HepG2 (cell line): ENCODE measurements at regions not wholly inside any gene's neighbourhood (a gene's known extent, or its start where the extent isn't known, plus 50 kb on each side); places are given as distances from the start of the nearest gene placed in this dataset.

Experiments used
- ATAC-seq: fragments of 200-7000 bp; cut with Tn5 transposase; 3 replicates; pipeline ENCODE4 v1.9.1; 2020; ENCODE audit warnings: mild to moderate bottlenecking, moderate library complexity
- BruUV-seq: library from RNA; stranded (reverse); fragments of 400-500 nt; replicated peaks from 2 replicates; lab custom pipeline; 2021; lab: Mats Ljungman, UMichigan
- CTCF ChIA-PET: fragments of 300-600 bp; formaldehyde crosslinking; extraction: SDS; loops from one replicate; lab custom pipeline; 2021; ENCODE audit warnings: low total read pairs, inconsistent platforms, low intra/inter-chr PET ratio; lab: Yijun Ruan, JAX
- POLR2A ChIA-PET: fragments of 350-600 bp; sonication (Branson Sonifier 250); formaldehyde crosslinking; loops from one replicate; lab custom pipeline; 2020; ENCODE audit warnings: antibody characterized with exemption, inconsistent platforms; lab: Yijun Ruan, JAX
- DNase-seq: peaks from one replicate; pipeline ENCODE4 v3.0.0-alpha.2; 2015; ENCODE audit warnings: low spot score
- FAIRE-seq: peaks from 3 replicates; lab custom pipeline; 2011; peaks lifted over from hg19 to GRCh38; lab: Jason Lieb, UNC
- H2AFZ ChIP-seq: one replicate; pipeline ENCODE4 v1.6.1; 2011; ENCODE audit warnings: low read length, inconsistent platforms
- H3K27ac ChIP-seq: fragments of 300-600 bp; 3 replicates; pipeline ENCODE4 v1.8.0; 2011; ENCODE audit warnings: mixed run types, mild to moderate bottlenecking, mixed read lengths, low read length, inconsistent platforms; ENCODE audit not compliant: insufficient read depth; ENCODE audit errors: extremely low read length
- H3K27me3 ChIP-seq, 2 experiments: fragments of 200-600 bp in 1 of 2; 2 replicates in 1 of 2; 3 replicates in 1 of 2; pipeline versions ENCODE4 v1.6.0 to v1.8.0; 2011; ENCODE audit warnings: low read length in 2 of 2, mild to moderate bottlenecking in 2 of 2, moderate library complexity in 2 of 2, inconsistent platforms in 1 of 2; ENCODE audit not compliant: insufficient read depth in 2 of 2, control insufficient read depth in 1 of 2
- H3K36me3 ChIP-seq, 2 experiments: fragments of 200-600 bp in 1 of 2; replicated peaks in 1 of 2; 2 replicates in 1 of 2; 3 replicates in 1 of 2; pipeline versions ENCODE4 v1.5.1 to v1.8.0; 2011; ENCODE audit warnings: low read length in 2 of 2, inconsistent platforms in 1 of 2; ENCODE audit not compliant: insufficient read depth in 2 of 2, control insufficient read depth in 1 of 2
- H3K4me1 ChIP-seq: 2 replicates; pipeline ENCODE4 v1.5.1; 2012; ENCODE audit warnings: low read length, inconsistent platforms; ENCODE audit not compliant: insufficient read depth
- H3K4me2 ChIP-seq: 2 replicates; pipeline ENCODE4 v1.6.0; 2011; ENCODE audit warnings: low read depth, low read length, inconsistent platforms
- H3K4me3 ChIP-seq, 3 experiments: fragments of 200-600 bp in 1 of 3; sonication (generic), shearing (Covaris generic) in 1 of 3; replicated peaks in 1 of 3; 2 replicates each; pipeline ENCODE4 v1.5.1; 2011 to 2016; ENCODE audit warnings: low read length in 3 of 3, inconsistent platforms in 2 of 3, low read depth in 2 of 3, mild to moderate bottlenecking in 2 of 3, control low read depth in 1 of 3, mixed read lengths in 1 of 3; ENCODE audit not compliant: insufficient read depth in 1 of 3
- H3K79me2 ChIP-seq: one replicate; pipeline ENCODE4 v1.6.1; 2011; ENCODE audit warnings: low read length, inconsistent platforms; ENCODE audit not compliant: insufficient read depth
- H3K9ac ChIP-seq: 2 replicates; pipeline ENCODE4 v1.6.0; 2011; ENCODE audit warnings: mild to moderate bottlenecking, low read depth, low read length, inconsistent platforms; ENCODE audit not compliant: insufficient read depth
- H3K9me3 ChIP-seq: 2 replicates; pipeline ENCODE4 v1.5.1; 2012; ENCODE audit warnings: mild to moderate bottlenecking, low read length
- H4K20me1 ChIP-seq: 2 replicates; pipeline ENCODE4 v1.6.0; 2011; ENCODE audit warnings: inconsistent platforms, mild to moderate bottlenecking, low read length, moderate library complexity; ENCODE audit not compliant: insufficient read depth
- DNMT3B ChIP-seq: conservative IDR thresholded peaks from 2 replicates; pipeline ENCODE4 v1.6.1; 2016; ENCODE audit warnings: missing biosample characterization, control low read depth
- IRX3 ChIP-seq: sonication (generic); formaldehyde crosslinking; IDR thresholded peaks from 2 replicates; pipeline ENCODE4 v1.8.1; 2023; ENCODE audit warnings: mild to moderate bottlenecking, low read depth, missing genetic modification reagents, borderline replicate concordance
- JUND ChIP-seq: sonication (generic); formaldehyde crosslinking; IDR thresholded peaks from 2 replicates; pipeline ENCODE4 v1.8.0; 2022; ENCODE audit warnings: mild to moderate bottlenecking, missing genetic modification reagents
- MAZ ChIP-seq, 2 experiments: sonication (generic) in 1 of 2; formaldehyde crosslinking in 1 of 2; IDR thresholded peaks; 2 replicates each; pipeline versions ENCODE4 v1.5.0 to v1.6.1; 2012 to 2020; ENCODE audit warnings: low read depth in 2 of 2, mild to moderate bottlenecking in 2 of 2, borderline replicate concordance in 1 of 2, improper control_type of control experiment in 1 of 2, low read length in 1 of 2, missing genetic modification reagents in 1 of 2, moderate library complexity in 1 of 2
- MXD4 ChIP-seq: IDR thresholded peaks from 2 replicates; pipeline ENCODE4 v1.6.1; 2016; ENCODE audit warnings: mild to moderate bottlenecking, missing biosample characterization, missing genetic modification reagents
- NCOR1 ChIP-seq: fragments of 200-600 bp; sonication (generic); IDR thresholded peaks from 2 replicates; pipeline ENCODE4 v1.7.0; 2017; ENCODE audit warnings: antibody characterized with exemption, low read length, borderline replicate concordance
- ZNF563 ChIP-seq: sonication (generic); formaldehyde crosslinking; IDR thresholded peaks from 2 replicates; pipeline ENCODE4 v1.8.0; 2022; ENCODE audit warnings: mild to moderate bottlenecking, moderate library complexity, missing genetic modification reagents
- ZNF564 ChIP-seq: sonication (generic); formaldehyde crosslinking; IDR thresholded peaks from 2 replicates; pipeline ENCODE4 v1.8.1; 2023; ENCODE audit warnings: mild to moderate bottlenecking, missing genetic modification reagents
- ZNF672 ChIP-seq: sonication (generic); formaldehyde crosslinking; IDR thresholded peaks from 2 replicates; pipeline ENCODE4 v1.8.1; 2022; ENCODE audit warnings: missing genetic modification reagents
- ZNF766 ChIP-seq: sonication (generic); formaldehyde crosslinking; IDR thresholded peaks from 2 replicates; pipeline ENCODE4 v1.5.0; 2020; ENCODE audit warnings: missing genetic modification reagents, borderline replicate concordance
- WGBS: methylation state at CpG from one replicate; pipeline ENCODE4 v1.1.6; 2017; ENCODE audit warnings: low lambda C conversion rate; 5-methylcytosine and 5-hydroxymethylcytosine counted together
- in situ Hi-C: cut with HindIII; loops from 2 replicates; pipeline ENCODE4 v1.10.0; 2017; ENCODE audit warnings: low pct_unique_long_range_greater_than_20kb; ENCODE audit not compliant: extremely low pct_ligation_motif_present
- intact Hi-C: fragments of 100-400 bp; cut with micrococcal nuclease; formaldehyde crosslinking; loops from one replicate; pipeline ENCODE4 v1.10.0; 2022; ENCODE audit not compliant: unreplicated experiment
- TF ChIP-seq, protein P1 (sequence below): sonication (generic); formaldehyde crosslinking; conservative IDR thresholded peaks from 2 replicates; pipeline ENCODE4 v1.4.0; 2020; ENCODE audit warnings: missing genetic modification reagents

DNA sequence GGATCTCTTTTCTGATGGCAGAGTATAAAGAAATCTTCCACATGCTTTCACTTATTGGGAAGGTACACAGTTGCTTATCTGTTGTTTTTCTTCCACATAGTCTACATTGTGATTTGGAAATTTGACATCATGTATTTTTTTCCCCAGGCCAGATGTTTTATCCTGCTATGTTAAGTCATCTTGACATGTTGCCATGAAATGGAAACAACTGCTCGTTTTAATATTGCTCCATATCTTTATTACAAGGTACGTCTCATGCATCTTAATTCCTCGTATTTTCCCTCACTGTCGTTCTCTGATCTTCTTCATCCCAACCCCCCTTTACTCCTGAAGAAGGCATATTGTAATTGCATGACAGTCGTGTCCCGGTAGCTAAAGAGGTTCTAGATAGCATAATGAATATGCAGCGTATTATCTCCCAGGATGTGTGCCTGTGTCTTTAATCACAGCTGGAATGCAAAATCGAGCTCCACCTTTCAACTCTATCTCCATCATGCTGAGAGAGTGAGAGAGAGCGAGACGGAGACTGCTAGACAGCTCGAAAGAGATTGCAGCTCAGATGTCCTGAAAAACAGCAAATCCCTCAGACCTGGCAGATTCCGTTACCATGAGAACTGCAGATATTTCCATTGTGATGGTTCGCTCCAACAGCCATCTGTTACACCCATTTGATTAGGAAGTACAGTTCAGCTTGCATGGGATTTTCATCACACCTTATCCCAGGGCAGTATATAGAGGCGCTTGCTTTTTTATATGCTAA is 281.7 kb downstream of the TMEM38B start:
- Histone ChIP-seq H3K9me3 (no peaks in the 10 kb centered on the region), H3K4me2 (no peak overlapping the region), H3K27ac (no peak overlapping the region), H3K79me2 (no peaks in the 10 kb centered on the region), H3K27me3 (0 out of 5 replicates have a peak, but pooled peaks cover 0 to 1% of the 10 kb centered on the region in 2 experiments), H3K4me1 (no peaks in the 10 kb centered on the region), H3K9ac (no peak overlapping the region), H4K20me1 (no peaks in the 10 kb centered on the region), H3K4me3 (no peak overlapping the region), H2AFZ (no peak overlapping the region), H3K36me3 (no peaks in the 10 kb centered on the region)
- in situ Hi-C loops, result no loop called here
- intact Hi-C loops, result no loop called here
- POLR2A ChIA-PET, result no interaction called here
- ATAC-seq (no peak), FAIRE-seq (no peak), DNase-seq (no peak)
- no TSS peak for BruUV-seq
- no peak for TF ChIP-seq ZNF564 (CRISPR knock-in tag)
- TF ChIP-seq NCOR1, result no peak
- TF ChIP-seq MAZ (IDR thresholded peaks at IDR 0.05; ENCODE audit: borderline replicate concordance, low read depth, low read length), result no peak
- TF ChIP-seq MAZ (CRISPR knock-in tag; IDR thresholded peaks at IDR 0.05; ENCODE audit: low read depth), result no peak
- no peak for TF ChIP-seq JUND (CRISPR knock-in tag)
- no peak for TF ChIP-seq ZNF563
- TF ChIP-seq, protein P1, sequence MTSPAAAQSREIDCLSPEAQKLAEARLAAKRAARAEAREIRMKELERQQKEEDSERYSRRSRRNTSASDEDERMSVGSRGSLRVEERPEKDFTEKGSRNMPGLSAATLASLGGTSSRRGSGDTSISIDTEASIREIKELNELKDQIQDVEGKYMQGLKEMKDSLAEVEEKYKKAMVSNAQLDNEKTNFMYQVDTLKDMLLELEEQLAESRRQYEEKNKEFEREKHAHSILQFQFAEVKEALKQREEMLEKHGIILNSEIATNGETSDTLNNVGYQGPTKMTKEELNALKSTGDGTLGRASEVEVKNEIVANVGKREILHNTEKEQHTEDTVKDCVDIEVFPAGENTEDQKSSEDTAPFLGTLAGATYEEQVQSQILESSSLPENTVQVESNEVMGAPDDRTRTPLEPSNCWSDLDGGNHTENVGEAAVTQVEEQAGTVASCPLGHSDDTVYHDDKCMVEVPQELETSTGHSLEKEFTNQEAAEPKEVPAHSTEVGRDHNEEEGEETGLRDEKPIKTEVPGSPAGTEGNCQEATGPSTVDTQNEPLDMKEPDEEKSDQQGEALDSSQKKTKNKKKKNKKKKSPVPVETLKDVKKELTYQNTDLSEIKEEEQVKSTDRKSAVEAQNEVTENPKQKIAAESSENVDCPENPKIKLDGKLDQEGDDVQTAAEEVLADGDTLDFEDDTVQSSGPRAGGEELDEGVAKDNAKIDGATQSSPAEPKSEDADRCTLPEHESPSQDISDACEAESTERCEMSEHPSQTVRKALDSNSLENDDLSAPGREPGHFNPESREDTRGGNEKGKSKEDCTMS (CRISPR knock-in tag), result no peak
- no peak for TF ChIP-seq DNMT3B (CRISPR knock-in tag)
- TF ChIP-seq MXD4 (CRISPR knock-in tag), result no peak
- TF ChIP-seq ZNF766 (CRISPR knock-in tag), result no peak
- TF ChIP-seq IRX3, result no peak
- TF ChIP-seq ZNF672 (CRISPR knock-in tag), result no peak
- WGBS, result 18% methylated on average over 14 of the region's 14 CpGs
- CTCF ChIA-PET, result no interaction called here
